ENCODE measurements at regions not wholly inside any gene's neighbourhood (a gene's known extent, or its start where the extent isn't known, plus 50 kb on each side); places are given as distances from the start of the nearest gene placed in this dataset.

GRCh38 chr11:95684701-95685100, 104.9 kb downstream of the FAM76B start:
- Histone ChIP-seq H3K4me3 (ENCODE audit: low read depth in 1 of 2, low read length in 2 of 2) (no peak overlapping the region), H3K27me3 (ENCODE audit: insufficient read depth, low read length, poor library complexity) (peaks cover 7% of the 10 kb centered on the region), H3K79me2 (ENCODE audit: insufficient read depth, low read length) (no peaks in the 10 kb centered on the region), H3K27ac (ENCODE audit: low read length) (no peak overlapping the region), H3K4me2 (ENCODE audit: insufficient read depth, low read length) (no peak overlapping the region), H3K9ac (ENCODE audit: low read depth, low read length) (no peak overlapping the region), H2AFZ (ENCODE audit: low read depth, low read length) (no peak overlapping the region), H4K20me1 (ENCODE audit: insufficient read depth, low read length) (no peaks in the 10 kb centered on the region), H3K9me3 (ENCODE audit: insufficient read depth, low read length, severe bottlenecking) (no peaks in the 10 kb centered on the region), H3K36me3 (ENCODE audit: insufficient read depth, low read length) (no peaks in the 10 kb centered on the region), H3K4me1 (ENCODE audit: insufficient read depth, low read length) (no peaks in the 10 kb centered on the region)
- TF ChIP-seq EZH2 (IDR thresholded peaks at IDR 0.05; ENCODE audit: borderline replicate concordance, low read depth, low read length, severe bottlenecking) (no peak), CTCF (IDR thresholded peaks at IDR 0.05; ENCODE audit: borderline replicate concordance, extremely low read depth, low read length, poor library complexity, severe bottlenecking) (no peak)
- no peak for DNase-seq
- no peak for ATAC-seq (ENCODE audit: insufficient read depth, low read depth)

- no peak overlapping the region for H2AFZ ChIP-seq (ENCODE audit: low read depth, low read length)
- H3K27ac ChIP-seq (ENCODE audit: low read length) = no peak overlapping the region
- no peak overlapping the region for H3K4me3 ChIP-seq (ENCODE audit: low read depth in 1 of 2, low read length in 2 of 2)
- H3K27me3 ChIP-seq (ENCODE audit: insufficient read depth, low read length, poor library complexity) = peaks cover 7% of the 10 kb centered on the region
- H3K4me1 ChIP-seq (ENCODE audit: insufficient read depth, low read length) = no peaks in the 10 kb centered on the region
- no peak overlapping the region for H3K4me2 ChIP-seq (ENCODE audit: insufficient read depth, low read length)
- no peak overlapping the region for H3K9ac ChIP-seq (ENCODE audit: low read depth, low read length)
- no peaks in the 10 kb centered on the region for H4K20me1 ChIP-seq (ENCODE audit: insufficient read depth, low read length)
- no peaks in the 10 kb centered on the region for H3K36me3 ChIP-seq (ENCODE audit: insufficient read depth, low read length)
- TF ChIP-seq EZH2 (IDR thresholded peaks at IDR 0.05; ENCODE audit: borderline replicate concordance, low read depth, low read length, severe bottlenecking) (no peak), CTCF (IDR thresholded peaks at IDR 0.05; ENCODE audit: borderline replicate concordance, extremely low read depth, low read length, poor library complexity, severe bottlenecking) (no peak)
- DNase-seq (no peak), ATAC-seq (ENCODE audit: insufficient read depth, low read depth) (no peak)
- H3K79me2 ChIP-seq (ENCODE audit: insufficient read depth, low read length) = no peaks in the 10 kb centered on the region
- H3K9me3 ChIP-seq (ENCODE audit: insufficient read depth, low read length, severe bottlenecking) = no peaks in the 10 kb centered on the region
Observed at GRCh38 chr11:95684170-95684569, 105.4 kb downstream of the FAM76B start.

- H3K4me1 ChIP-seq (ENCODE audit: insufficient read depth, low read length) = no peaks in the 10 kb centered on the region
- no peaks in the 10 kb centered on the region for H4K20me1 ChIP-seq (ENCODE audit: insufficient read depth, low read length)
- H3K36me3 ChIP-seq (ENCODE audit: insufficient read depth, low read length) = no peaks in the 10 kb centered on the region
- ATAC-seq (ENCODE audit: insufficient read depth, low read depth) (no peak), DNase-seq (no peak)
- no peak overlapping the region for H3K27ac ChIP-seq (ENCODE audit: low read length)
- no peak overlapping the region for H2AFZ ChIP-seq (ENCODE audit: low read depth, low read length)
- no peak overlapping the region for H3K4me3 ChIP-seq (ENCODE audit: low read depth in 1 of 2, low read length in 2 of 2)
- H3K4me2 ChIP-seq (ENCODE audit: insufficient read depth, low read length) = no peak overlapping the region
- TF ChIP-seq EZH2 (IDR thresholded peaks at IDR 0.05; ENCODE audit: borderline replicate concordance, low read depth, low read length, severe bottlenecking) (no peak), CTCF (IDR thresholded peaks at IDR 0.05; ENCODE audit: borderline replicate concordance, extremely low read depth, low read length, poor library complexity, severe bottlenecking) (no peak)
- no peaks in the 10 kb centered on the region for H3K9me3 ChIP-seq (ENCODE audit: insufficient read depth, low read length, severe bottlenecking)
- H3K27me3 ChIP-seq (ENCODE audit: insufficient read depth, low read length, poor library complexity) = peaks cover 7% of the 10 kb centered on the region
- no peaks in the 10 kb centered on the region for H3K79me2 ChIP-seq (ENCODE audit: insufficient read depth, low read length)
- no peak overlapping the region for H3K9ac ChIP-seq (ENCODE audit: low read depth, low read length)
Observed at GRCh38 chr11:95682552-95682951, 107.0 kb downstream of the FAM76B start.

All from DND-41 (cell line).